Neural cell (in vitro differentiated cells): ENCODE measurements at regions not wholly inside any gene's neighbourhood (a gene's known extent, or its start where the extent isn't known, plus 50 kb on each side); places are given as distances from the start of the nearest gene placed in this dataset.

Experiments used
- CTCF ChIP-seq: fragments of 450-650 bp; IDR thresholded peaks from 2 replicates; pipeline ENCODE4 v1.5.1; 2014; ENCODE audit warnings: antibody characterized with exemption, mild to moderate bottlenecking, moderate library complexity; ENCODE audit not compliant: poor library complexity, severe bottlenecking
- EP300 ChIP-seq: fragments of 450-650 bp; conservative IDR thresholded peaks from 2 replicates; pipeline ENCODE4 v1.6.1; 2014; ENCODE audit warnings: antibody characterized with exemption, mild to moderate bottlenecking, moderate library complexity; ENCODE audit not compliant: poor library complexity, severe bottlenecking
- EZH2 ChIP-seq: fragments of 200-600, 300-800 bp; shearing (Covaris generic), sonication (generic); IDR thresholded peaks from 2 replicates; pipeline ENCODE4 v1.6.1; 2014; ENCODE audit warnings: antibody characterized with exemption, low read length, borderline replicate concordance, mild to moderate bottlenecking; ENCODE audit not compliant: insufficient read depth, poor library complexity, severe bottlenecking
- MXI1 ChIP-seq: fragments of 450-650 bp; conservative IDR thresholded peaks from 2 replicates; pipeline ENCODE4 v1.6.1; 2014; ENCODE audit warnings: antibody characterized with exemption, mild to moderate bottlenecking; ENCODE audit not compliant: poor library complexity, severe bottlenecking
- POLR2AphosphoS5 ChIP-seq: IDR thresholded peaks from 2 replicates; pipeline ENCODE4 v1.6.1; 2012
- RAD21 ChIP-seq: fragments of 450-650 bp; conservative IDR thresholded peaks from 2 replicates; pipeline ENCODE4 v1.6.1; 2014; ENCODE audit warnings: antibody characterized with exemption, mild to moderate bottlenecking, moderate library complexity
- REST ChIP-seq: IDR thresholded peaks from 2 replicates; pipeline ENCODE4 v1.6.1; 2012; ENCODE audit warnings: borderline replicate concordance
- SMC3 ChIP-seq: fragments of 450-650 bp; conservative IDR thresholded peaks from 2 replicates; pipeline ENCODE4 v1.6.1; 2014; ENCODE audit warnings: antibody characterized with exemption, mild to moderate bottlenecking, moderate library complexity; ENCODE audit not compliant: poor library complexity

- TF ChIP-seq CTCF (no peak), MXI1 (no peak), REST (no peak), POLR2AphosphoS5 (no peak), EZH2 (no peak), SMC3 (no peak), EP300 (no peak), RAD21 (no peak)
These were observed 409.6 kb upstream of the SLC35B3 start for GRCh38 chr6:8844968-8845367.
